ENCODE measurements at regions not wholly inside any gene's neighbourhood (a gene's known extent, or its start where the extent isn't known, plus 50 kb on each side); places are given as distances from the start of the nearest gene placed in this dataset.

DNA sequence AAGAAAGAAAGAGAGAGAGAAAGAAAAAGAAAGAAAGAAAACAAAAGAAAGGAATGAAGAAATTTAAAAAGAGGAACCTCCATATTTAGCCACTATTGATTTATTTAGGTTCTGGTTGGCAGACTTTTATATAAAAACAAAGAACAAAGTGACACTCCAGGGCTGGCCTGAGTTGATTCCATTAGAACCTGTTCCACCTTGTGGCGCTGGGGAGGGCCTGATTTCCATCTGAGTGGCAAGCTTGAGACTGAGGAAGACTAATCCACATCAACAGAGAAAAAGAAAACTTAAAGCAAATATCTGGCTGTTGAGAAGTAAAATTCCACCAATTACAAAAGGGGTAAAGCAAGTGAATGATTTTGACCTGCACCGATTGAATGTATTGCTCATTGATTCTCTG lies 345.3 kb downstream of the EN1 start:
- Histone ChIP-seq H2AFZ (ENCODE audit: low read depth, low read length) (no peak overlapping the region), H3K4me3 (ENCODE audit: low read length) (no peak overlapping the region), H3K9me3 (ENCODE audit: low read length) (no peaks in the 10 kb centered on the region), H3K9me2 (ENCODE audit: insufficient read depth, low read length) (no peaks in the 10 kb centered on the region), H4K20me1 (ENCODE audit: insufficient read depth) (no peaks in the 10 kb centered on the region), H3K27me3 (ENCODE audit: insufficient read depth, low read depth, low read length) (peaks cover 4% of the 10 kb centered on the region), H3K27ac (ENCODE audit: low read length) (no peak overlapping the region), H3K9ac (ENCODE audit: low read length) (no peak overlapping the region), H3K4me2 (ENCODE audit: low read length) (no peak overlapping the region), H3F3A (ENCODE audit: insufficient read depth, low read length, poor library complexity, severe bottlenecking) (no peaks in the 10 kb centered on the region), H3K36me3 (ENCODE audit: insufficient read depth, low read length) (no peaks in the 10 kb centered on the region), H3K79me2 (replicated peaks; ENCODE audit: insufficient read depth, low read length) (no peaks in the 10 kb centered on the region)
- TF ChIP-seq SMC3 (conservative IDR thresholded peaks at IDR 0.05; ENCODE audit: poor library complexity) (no peak), CTCF (IDR thresholded peaks at IDR 0.05; ENCODE audit: poor library complexity, severe bottlenecking) (no peak), REST (IDR thresholded peaks at IDR 0.05; ENCODE audit: borderline replicate concordance) (no peak), EP300 (conservative IDR thresholded peaks at IDR 0.05; ENCODE audit: poor library complexity, severe bottlenecking) (no peak), RAD21 (conservative IDR thresholded peaks at IDR 0.05) (no peak), MXI1 (conservative IDR thresholded peaks at IDR 0.05; ENCODE audit: poor library complexity, severe bottlenecking) (no peak), EZH2 (IDR thresholded peaks at IDR 0.05; ENCODE audit: borderline replicate concordance, insufficient read depth, low read length, poor library complexity, severe bottlenecking) (no peak), POLR2AphosphoS5 (IDR thresholded peaks at IDR 0.05) (no peak), TAF1 (IDR thresholded peaks at IDR 0.05; ENCODE audit: low read depth) (no peak)

- Histone ChIP-seq H3K4me3 (ENCODE audit: low read length) (no peak overlapping the region), H3F3A (ENCODE audit: insufficient read depth, low read length, poor library complexity, severe bottlenecking) (no peaks in the 10 kb centered on the region), H3K79me2 (replicated peaks; ENCODE audit: insufficient read depth, low read length) (no peaks in the 10 kb centered on the region), H3K9me2 (ENCODE audit: insufficient read depth, low read length) (no peaks in the 10 kb centered on the region), H3K27me3 (ENCODE audit: insufficient read depth, low read depth, low read length) (peaks cover 4% of the 10 kb centered on the region), H4K20me1 (ENCODE audit: insufficient read depth) (no peaks in the 10 kb centered on the region), H3K36me3 (ENCODE audit: insufficient read depth, low read length) (no peaks in the 10 kb centered on the region), H3K27ac (ENCODE audit: low read length) (no peak overlapping the region), H2AFZ (ENCODE audit: low read depth, low read length) (no peak overlapping the region), H3K9ac (ENCODE audit: low read length) (no peak overlapping the region), H3K4me2 (ENCODE audit: low read length) (no peak overlapping the region), H3K9me3 (ENCODE audit: low read length) (no peaks in the 10 kb centered on the region)
- TF ChIP-seq CTCF (IDR thresholded peaks at IDR 0.05; ENCODE audit: poor library complexity, severe bottlenecking): no peak
These were observed 348.5 kb downstream of the EN1 start for GRCh38 chr2:118498943-118499342.
